A673 (cell line): ENCODE measurements at regions not wholly inside any gene's neighbourhood (a gene's known extent, or its start where the extent isn't known, plus 50 kb on each side); places are given as distances from the start of the nearest gene placed in this dataset.
"Not testable (repeated sequence)": the region's sequence is repeated elsewhere in the genome, so short reads cannot be mapped to it uniquely, and the experiment has no call there.

ENCODE experiments used
- BruUV-seq: library from RNA; stranded (reverse); fragments of 400-500 nt; replicated peaks from 2 replicates; lab custom pipeline; 2021; lab: Mats Ljungman, UMichigan
- CTCF ChIA-PET: fragments of 300-600 bp; sonication (Branson Sonifier 250); formaldehyde crosslinking; loops from one replicate; lab custom pipeline; 2022; ENCODE audit warnings: antibody characterized with exemption; lab: Charles Lee
- POLR2A ChIA-PET: fragments of 300-600 bp; sonication (Branson Sonifier 250); formaldehyde crosslinking; loops from one replicate; lab custom pipeline; 2022; ENCODE audit warnings: antibody characterized with exemption; ENCODE audit not compliant: low non-redundant PET; lab: Charles Lee
- DNase-seq: peaks from one replicate; pipeline ENCODE4 v3.0.0-alpha.2; 2015; ENCODE audit warnings: low spot score
- H3K27ac ChIP-seq: fragments of 200-600 bp; sonication (generic); 2 replicates; pipeline ENCODE4 v1.5.1; 2016; ENCODE audit warnings: mixed run types, low read depth, mild to moderate bottlenecking, mixed read lengths, antibody characterized with exemption, low read length; ENCODE audit not compliant: poor library complexity, severe bottlenecking
- H3K27me3 ChIP-seq: fragments of 200-600 bp; sonication (generic); replicated peaks from 2 replicates; pipeline ENCODE4 v1.6.1; 2017; ENCODE audit warnings: mixed run types, low read depth, mild to moderate bottlenecking, mixed read lengths, antibody characterized with exemption, low read length; ENCODE audit not compliant: insufficient read depth, poor library complexity
- H3K36me3 ChIP-seq: fragments of 200-600 bp; sonication (generic); 2 replicates; pipeline ENCODE4 v1.6.1; 2016; ENCODE audit warnings: mixed run types, mild to moderate bottlenecking, mixed read lengths, antibody characterized with exemption, low read length; ENCODE audit not compliant: insufficient read depth, poor library complexity, severe bottlenecking
- H3K4me1 ChIP-seq: fragments of 200-600 bp; sonication (generic); 2 replicates; pipeline ENCODE4 v1.6.1; 2017; ENCODE audit warnings: mixed run types, mild to moderate bottlenecking, mixed read lengths, antibody characterized with exemption, low read length; ENCODE audit not compliant: insufficient read depth, poor library complexity, severe bottlenecking
- H3K4me3 ChIP-seq: fragments of 200-600 bp; sonication (generic); 2 replicates; pipeline ENCODE4 v1.5.1; 2016; ENCODE audit warnings: low read depth, mixed run types, mild to moderate bottlenecking, mixed read lengths, low read length; ENCODE audit not compliant: poor library complexity, severe bottlenecking
- H3K9me3 ChIP-seq: fragments of 200-600 bp; sonication (generic); 2 replicates; pipeline ENCODE4 v1.6.1; 2016; ENCODE audit warnings: mixed run types, low read depth, mild to moderate bottlenecking, mixed read lengths, antibody characterized with exemption, low read length; ENCODE audit not compliant: poor library complexity, severe bottlenecking
- EZH2 ChIP-seq: fragments of 200-600 bp; sonication (generic); IDR thresholded peaks from 2 replicates; pipeline ENCODE4 v1.6.1; 2017; ENCODE audit warnings: borderline replicate concordance, low read depth, mild to moderate bottlenecking, mixed read lengths, antibody characterized with exemption, low read length; ENCODE audit not compliant: poor library complexity, severe bottlenecking
- intact Hi-C: fragments of 100-400 bp; cut with micrococcal nuclease; formaldehyde crosslinking; loops from one replicate; pipeline ENCODE4 v1.10.0; 2022; ENCODE audit not compliant: unreplicated experiment
- TF ChIP-seq, protein P1 (sequence below): fragments of 300-800, 200-600 bp; sonication (generic); conservative IDR thresholded peaks from 2 replicates; pipeline ENCODE4 v1.5.1; 2017; ENCODE audit warnings: low read depth, mild to moderate bottlenecking, antibody characterized with exemption, low read length, moderate library complexity, mixed read lengths

DNA sequence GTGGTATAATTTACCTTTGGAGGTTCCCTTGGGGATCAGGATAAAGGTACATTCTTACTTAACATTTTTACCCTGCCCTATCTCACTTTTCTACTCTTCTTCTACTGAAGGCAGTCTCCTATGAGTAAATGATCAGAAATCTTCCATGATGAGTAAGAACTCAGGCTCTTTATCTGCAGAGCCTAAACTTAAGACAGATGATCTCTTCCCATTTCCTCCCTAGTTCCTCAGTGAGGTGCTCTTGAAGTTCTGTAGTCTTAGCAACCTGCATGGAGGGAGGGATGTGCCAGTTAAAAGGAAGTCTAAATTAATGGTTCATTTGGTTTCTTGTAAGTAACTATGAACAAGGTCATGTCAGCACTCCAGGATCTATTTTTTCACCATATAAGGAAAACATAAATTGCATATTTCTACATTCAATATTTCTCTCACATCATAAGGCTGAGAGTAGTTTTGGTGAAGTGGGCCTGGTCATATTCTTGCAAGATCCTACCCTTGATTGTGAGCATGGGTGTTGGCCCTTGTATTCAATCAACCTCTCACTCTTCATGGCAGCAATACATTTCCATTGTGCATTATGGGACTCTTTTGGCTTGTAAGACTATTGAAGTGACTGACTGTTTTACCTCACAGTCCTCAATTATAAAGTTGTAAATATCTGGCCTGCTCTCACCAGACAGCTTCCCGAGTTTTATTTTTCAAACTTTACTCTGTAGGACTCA, 295.5 kb downstream of the SLC7A11 start:
- Histone ChIP-seq H3K27me3 (no peaks in the 10 kb centered on the region), H3K9me3 (no peaks in the 10 kb centered on the region), H3K4me1 (no peaks in the 10 kb centered on the region), H3K4me3 (no peak overlapping the region), H3K36me3 (no peaks in the 10 kb centered on the region), H3K27ac (no peak overlapping the region)
- DNase-seq, result no peak
- CTCF ChIA-PET, result no interaction called here
- no peak for TF ChIP-seq EZH2
- intact Hi-C loops, result no loop called here
- BruUV-seq, result no TSS peak
- POLR2A ChIA-PET, result no interaction called here

DNA sequence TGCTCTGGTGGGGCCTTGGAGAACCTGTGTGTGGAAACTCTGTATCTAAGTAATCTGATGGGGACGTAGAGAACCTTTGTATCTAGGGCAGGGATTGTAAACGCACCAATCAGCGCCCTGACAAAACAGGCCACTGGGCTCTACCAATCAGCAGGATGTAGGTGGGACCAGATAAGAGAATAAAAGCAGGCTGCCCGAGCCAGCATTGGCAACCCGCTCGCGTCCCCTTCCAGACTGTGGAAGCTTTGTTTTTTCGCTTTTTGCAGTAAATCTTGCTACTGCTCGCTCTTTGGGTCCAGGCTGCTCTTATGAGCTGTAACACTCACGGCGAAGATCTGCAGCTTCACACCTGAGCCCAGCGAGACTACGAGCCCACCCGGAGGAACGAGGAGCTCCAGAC, 299.3 kb downstream of the SLC7A11 start:
- CTCF ChIA-PET, H3K27ac ChIP-seq, DNase-seq, H3K27me3 ChIP-seq, POLR2A ChIA-PET, H3K9me3 ChIP-seq, intact Hi-C loops, BruUV-seq, H3K36me3 ChIP-seq, H3K4me1 ChIP-seq, H3K4me3 ChIP-seq: not testable (repeated sequence)

DNA sequence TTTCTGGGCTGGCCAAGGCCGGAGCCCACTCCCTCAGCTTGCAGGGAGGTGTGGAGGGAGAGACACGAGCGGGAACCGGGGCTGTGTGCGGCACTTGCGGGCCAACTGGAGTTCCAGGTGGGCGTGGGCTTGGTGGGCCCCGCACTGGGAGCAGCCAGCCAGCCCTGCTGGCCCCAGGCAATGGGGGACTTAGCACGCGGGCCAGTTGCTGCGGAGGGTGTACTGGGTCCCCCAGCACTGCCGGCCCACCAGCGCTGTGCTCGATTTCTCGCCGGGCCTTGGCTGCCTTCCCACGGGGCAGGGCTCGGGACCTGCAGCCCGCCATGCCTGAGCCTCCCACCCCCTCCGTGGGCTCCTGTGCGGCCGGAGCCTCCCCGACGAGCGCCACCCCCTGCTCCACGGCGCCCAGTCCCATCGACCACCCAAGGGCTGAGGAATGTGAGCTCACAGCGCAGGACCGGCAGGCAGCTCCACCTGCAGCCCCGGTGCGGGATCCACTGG, 300.1 kb downstream of the SLC7A11 start:
- DNase-seq, CTCF ChIA-PET, POLR2A ChIA-PET: not testable (repeated sequence)

DNA sequence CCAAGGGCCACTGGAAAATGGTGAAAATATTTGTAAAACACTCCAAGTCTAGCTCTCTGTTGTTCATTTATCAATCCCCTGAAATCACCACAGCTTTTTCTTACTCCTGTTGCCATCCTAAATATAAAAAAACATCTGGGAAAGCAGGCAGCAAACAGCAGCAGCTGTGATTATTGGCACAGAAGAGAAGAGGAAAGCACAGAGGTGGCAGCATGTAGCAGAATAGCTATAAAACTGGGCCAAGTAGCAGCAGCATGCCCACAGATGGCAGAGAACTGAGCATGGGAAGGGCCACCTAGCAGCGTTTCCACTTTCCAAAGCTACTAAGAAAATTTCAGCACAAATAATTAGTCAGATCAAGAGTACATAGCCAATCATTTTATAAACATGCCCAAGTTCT, 307.2 kb downstream of the SLC7A11 start:
- Histone ChIP-seq H3K4me1 (no peaks in the 10 kb centered on the region), H3K36me3 (no peaks in the 10 kb centered on the region), H3K27ac (no peak overlapping the region), H3K9me3 (peaks cover 2% of the 10 kb centered on the region), H3K27me3 (no peaks in the 10 kb centered on the region), H3K4me3 (no peak overlapping the region)
- CTCF ChIA-PET, result no interaction called here
- POLR2A ChIA-PET, result no interaction called here
- intact Hi-C loops, result no loop called here
- DNase-seq, result no peak
- BruUV-seq, result no TSS peak
- TF ChIP-seq, protein P1, sequence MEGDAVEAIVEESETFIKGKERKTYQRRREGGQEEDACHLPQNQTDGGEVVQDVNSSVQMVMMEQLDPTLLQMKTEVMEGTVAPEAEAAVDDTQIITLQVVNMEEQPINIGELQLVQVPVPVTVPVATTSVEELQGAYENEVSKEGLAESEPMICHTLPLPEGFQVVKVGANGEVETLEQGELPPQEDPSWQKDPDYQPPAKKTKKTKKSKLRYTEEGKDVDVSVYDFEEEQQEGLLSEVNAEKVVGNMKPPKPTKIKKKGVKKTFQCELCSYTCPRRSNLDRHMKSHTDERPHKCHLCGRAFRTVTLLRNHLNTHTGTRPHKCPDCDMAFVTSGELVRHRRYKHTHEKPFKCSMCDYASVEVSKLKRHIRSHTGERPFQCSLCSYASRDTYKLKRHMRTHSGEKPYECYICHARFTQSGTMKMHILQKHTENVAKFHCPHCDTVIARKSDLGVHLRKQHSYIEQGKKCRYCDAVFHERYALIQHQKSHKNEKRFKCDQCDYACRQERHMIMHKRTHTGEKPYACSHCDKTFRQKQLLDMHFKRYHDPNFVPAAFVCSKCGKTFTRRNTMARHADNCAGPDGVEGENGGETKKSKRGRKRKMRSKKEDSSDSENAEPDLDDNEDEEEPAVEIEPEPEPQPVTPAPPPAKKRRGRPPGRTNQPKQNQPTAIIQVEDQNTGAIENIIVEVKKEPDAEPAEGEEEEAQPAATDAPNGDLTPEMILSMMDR, result no peak
- TF ChIP-seq EZH2, result no peak

More for the DNA sequence above, 300.1 kb downstream of the SLC7A11 start:
- H3K4me3 ChIP-seq, H3K27me3 ChIP-seq, intact Hi-C loops, H3K9me3 ChIP-seq, BruUV-seq, H3K4me1 ChIP-seq, H3K27ac ChIP-seq, H3K36me3 ChIP-seq: not testable (repeated sequence)
